Activated naive CD8-positive, alpha-beta T cell treated with anti-CD3 and anti-CD28 coated beads, Interleukin-2, amount 10 ng/mL, durations not matched to agents 7 days and 5 days (primary cell): ENCODE measurements at regions not wholly inside any gene's neighbourhood (a gene's known extent, or its start where the extent isn't known, plus 50 kb on each side); places are given as distances from the start of the nearest gene placed in this dataset.

Experiments
- ATAC-seq: fragments of 150-1000 bp; cut with Tn5 transposase; one replicate; pipeline ENCODE4 v1.10.0; 2021; ENCODE audit warnings: low read depth, moderate library complexity
- POLR2A ChIA-PET: fragments of 350-600 bp; sonication (Branson Sonifier 250); formaldehyde crosslinking; loops from one replicate; lab custom pipeline; 2021; ENCODE audit warnings: antibody characterized with exemption; lab: Charles Lee
- DNase-seq: peaks from one replicate; pipeline ENCODE4 v3.0.0; 2021
- H3K27ac Mint-ChIP-seq: one replicate; pipeline ENCODE4 v1.8.0; 2022; ENCODE audit warnings: mild to moderate bottlenecking, mixed read lengths
- H3K27me3 Mint-ChIP-seq: one replicate; pipeline ENCODE4 v1.8.0; 2022; ENCODE audit warnings: mild to moderate bottlenecking, moderate library complexity, mixed read lengths
- H3K36me3 Mint-ChIP-seq: one replicate; pipeline ENCODE4 v1.8.0; 2021; ENCODE audit warnings: mild to moderate bottlenecking, mixed read lengths
- H3K4me1 Mint-ChIP-seq: one replicate; pipeline ENCODE4 v1.8.0; 2021; ENCODE audit warnings: mixed read lengths
- H3K4me3 Mint-ChIP-seq: one replicate; pipeline ENCODE4 v1.8.0; 2022; ENCODE audit warnings: mild to moderate bottlenecking, moderate library complexity, mixed read lengths
- H3K9me3 Mint-ChIP-seq: one replicate; pipeline ENCODE4 v1.8.0; 2021; ENCODE audit warnings: mixed read lengths

DNA sequence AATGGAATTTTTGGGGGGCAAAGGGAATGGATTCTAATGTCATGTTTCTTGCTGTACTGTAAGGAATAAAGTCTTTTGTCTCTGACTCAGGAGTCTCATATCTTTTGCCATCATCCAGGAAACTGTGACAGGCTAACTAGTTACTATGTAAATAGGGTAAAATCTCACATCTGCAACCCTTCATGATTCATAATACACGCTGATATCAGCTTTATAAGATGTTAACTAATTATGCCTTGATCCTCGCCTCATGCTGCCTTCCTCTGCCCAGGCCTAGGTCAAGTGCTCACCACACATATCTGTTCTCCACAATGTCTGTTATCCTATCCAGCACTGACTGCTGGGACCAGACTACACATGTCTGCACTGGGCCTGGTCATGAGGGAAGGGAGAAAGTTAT is 81.3 kb upstream of the CXCL12 start:
- H3K4me3 Mint-ChIP-seq = no peak overlapping the region
- no peaks in the 10 kb centered on the region for H3K36me3 Mint-ChIP-seq
- ATAC-seq = no peak
- H3K27me3 Mint-ChIP-seq = no peaks in the 10 kb centered on the region
- no peak overlapping the region for H3K27ac Mint-ChIP-seq
- POLR2A ChIA-PET = no interaction called here
- no peaks in the 10 kb centered on the region for H3K9me3 Mint-ChIP-seq
- no peaks in the 10 kb centered on the region for H3K4me1 Mint-ChIP-seq
- no peak for DNase-seq

DNA sequence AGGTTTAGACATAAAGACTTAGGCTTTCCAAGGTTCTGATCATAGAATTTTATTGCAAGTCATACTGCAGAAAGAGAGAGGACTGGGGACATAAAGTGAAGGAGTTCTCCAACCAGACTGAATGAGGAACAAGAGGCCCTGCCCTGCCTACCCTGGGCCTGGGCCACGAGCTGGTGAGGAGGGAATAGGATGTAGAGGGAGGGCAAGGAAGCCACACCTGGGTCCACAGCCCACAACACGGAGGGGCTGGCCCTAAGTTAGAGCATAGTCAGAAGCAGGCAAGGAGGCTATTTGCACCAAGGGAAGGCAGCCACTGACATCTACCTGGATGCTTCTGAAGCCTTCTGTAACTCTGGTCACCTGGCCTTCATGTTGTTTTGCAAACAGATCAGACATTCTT is 82.2 kb upstream of the CXCL12 start:
- no peaks in the 10 kb centered on the region for H3K27me3 Mint-ChIP-seq
- POLR2A ChIA-PET = no interaction called here
- DNase-seq (no peak), ATAC-seq (no peak)
- no peaks in the 10 kb centered on the region for H3K36me3 Mint-ChIP-seq
- no peak overlapping the region for H3K27ac Mint-ChIP-seq
- H3K9me3 Mint-ChIP-seq = no peaks in the 10 kb centered on the region
- H3K4me1 Mint-ChIP-seq = no peaks in the 10 kb centered on the region
- no peak overlapping the region for H3K4me3 Mint-ChIP-seq

DNA sequence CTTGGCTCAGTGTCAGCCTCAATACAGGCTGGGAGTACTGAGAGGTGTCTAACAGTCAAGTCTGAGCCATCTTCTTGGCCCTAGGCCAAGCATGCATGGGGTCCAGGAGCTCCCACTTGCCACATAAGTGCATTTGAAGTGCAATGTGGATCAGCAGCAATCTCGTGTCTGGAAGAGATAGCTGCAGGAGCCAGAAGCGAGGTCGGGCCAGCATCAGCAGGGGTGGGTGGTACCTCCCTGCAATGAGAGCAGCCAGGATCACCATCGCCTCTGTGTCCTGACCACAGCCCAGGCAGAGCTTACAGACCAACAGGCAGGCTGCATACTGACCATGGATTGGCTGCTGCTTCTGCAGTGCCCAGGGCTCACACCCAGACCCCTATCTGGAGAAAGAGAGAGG is 83.0 kb upstream of the CXCL12 start:
- Mint-ChIP-seq H3K27me3 (no peaks in the 10 kb centered on the region), H3K36me3 (no peaks in the 10 kb centered on the region), H3K27ac (no peak overlapping the region), H3K9me3 (no peaks in the 10 kb centered on the region), H3K4me1 (no peaks in the 10 kb centered on the region), H3K4me3 (no peak overlapping the region)
- POLR2A ChIA-PET = no interaction called here
- no peak for ATAC-seq
- DNase-seq = no peak

DNA sequence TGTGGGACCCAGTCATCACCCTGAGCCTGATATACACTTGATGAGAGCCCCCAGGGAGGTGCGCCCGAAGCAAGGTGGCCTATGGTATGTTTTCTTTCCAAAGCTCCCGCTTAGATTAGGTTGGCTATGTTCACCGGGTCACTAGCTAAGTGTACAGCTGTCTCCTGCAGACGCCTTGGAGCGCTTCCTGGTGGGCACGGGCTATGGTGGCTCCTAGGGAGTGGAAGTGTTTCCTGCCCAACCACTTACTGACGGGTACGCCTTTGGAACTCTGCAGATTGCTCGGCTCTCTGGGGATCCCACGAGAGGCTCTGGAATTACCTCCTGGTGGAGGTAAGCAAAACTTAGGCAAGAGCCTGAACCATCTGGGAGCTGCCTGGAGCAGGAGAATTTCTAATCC is 83.6 kb upstream of the CXCL12 start:
- H3K9me3 Mint-ChIP-seq = no peaks in the 10 kb centered on the region
- DNase-seq (no peak), ATAC-seq (no peak)
- H3K27ac Mint-ChIP-seq = no peak overlapping the region
- no peak overlapping the region for H3K4me3 Mint-ChIP-seq
- H3K4me1 Mint-ChIP-seq = no peaks in the 10 kb centered on the region
- no peaks in the 10 kb centered on the region for H3K36me3 Mint-ChIP-seq
- no peaks in the 10 kb centered on the region for H3K27me3 Mint-ChIP-seq
- POLR2A ChIA-PET = no interaction called here

DNA sequence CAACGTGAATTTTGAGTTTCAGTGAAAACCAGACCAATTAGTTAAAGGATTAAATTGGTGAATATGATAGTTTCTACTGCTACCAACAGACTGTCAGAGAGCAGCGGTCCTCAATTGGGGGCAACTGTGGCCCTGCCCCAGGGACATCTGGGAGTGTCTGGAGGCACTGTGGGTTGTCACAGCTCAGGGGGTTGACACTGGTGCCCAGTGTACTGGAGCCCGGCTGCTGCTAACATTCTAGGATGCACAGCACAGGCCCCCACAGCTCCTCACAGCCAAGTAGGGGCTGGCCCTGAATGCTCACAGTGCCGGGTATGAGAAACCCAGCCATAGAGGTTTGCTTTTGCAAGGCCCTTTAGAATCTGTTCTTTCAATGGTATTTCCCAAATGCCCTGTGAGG is 84.1 kb upstream of the CXCL12 start:
- no peak for DNase-seq
- POLR2A ChIA-PET = no interaction called here

DNA sequence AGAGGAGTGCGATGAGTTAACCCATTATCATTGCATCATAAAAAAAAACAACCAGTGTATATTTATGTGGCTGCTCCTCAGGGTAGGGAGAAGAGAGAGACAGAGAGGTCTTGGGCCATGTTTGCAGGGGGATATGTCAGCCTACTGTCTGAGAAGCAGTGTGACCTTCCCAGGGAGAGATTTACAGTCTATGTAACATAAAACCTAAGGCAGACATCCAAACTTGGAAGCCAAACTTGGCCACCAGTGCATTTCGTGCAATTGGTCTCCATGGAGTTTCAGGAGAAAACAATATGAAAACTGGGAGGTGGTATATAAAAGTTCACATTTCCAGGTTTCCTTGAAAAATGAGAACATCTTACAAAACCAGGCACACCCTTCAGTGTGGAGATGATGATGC is 85.9 kb upstream of the CXCL12 start:
- POLR2A ChIA-PET = no interaction called here
- Mint-ChIP-seq H3K27ac (no peak overlapping the region), H3K4me3 (no peak overlapping the region), H3K4me1 (no peaks in the 10 kb centered on the region), H3K27me3 (no peaks in the 10 kb centered on the region), H3K9me3 (no peaks in the 10 kb centered on the region), H3K36me3 (no peaks in the 10 kb centered on the region)
- DNase-seq (no peak), ATAC-seq (no peak)

More for the DNA sequence above, 84.1 kb upstream of the CXCL12 start:
- Mint-ChIP-seq H3K36me3 (no peaks in the 10 kb centered on the region), H3K27ac (no peak overlapping the region), H3K27me3 (no peaks in the 10 kb centered on the region), H3K4me3 (no peak overlapping the region), H3K4me1 (no peaks in the 10 kb centered on the region), H3K9me3 (no peaks in the 10 kb centered on the region)
- ATAC-seq = no peak

GRCh38 chr10:44471410-44471809 is 86.5 kb upstream of the CXCL12 start:
- POLR2A ChIA-PET = no interaction called here
- Mint-ChIP-seq H3K9me3 (no peaks in the 10 kb centered on the region), H3K27me3 (no peaks in the 10 kb centered on the region), H3K4me1 (no peaks in the 10 kb centered on the region), H3K4me3 (no peak overlapping the region), H3K36me3 (no peaks in the 10 kb centered on the region), H3K27ac (no peak overlapping the region)
- ATAC-seq (no peak), DNase-seq (no peak)

GRCh38 chr10:44473146-44473545 is 88.2 kb upstream of the CXCL12 start:
- no peaks in the 10 kb centered on the region for H3K27me3 Mint-ChIP-seq
- H3K36me3 Mint-ChIP-seq = no peaks in the 10 kb centered on the region
- POLR2A ChIA-PET = no interaction called here
- no peak for ATAC-seq
- no peaks in the 10 kb centered on the region for H3K4me1 Mint-ChIP-seq
- H3K27ac Mint-ChIP-seq = no peak overlapping the region
- H3K9me3 Mint-ChIP-seq = no peaks in the 10 kb centered on the region
- no peak overlapping the region for H3K4me3 Mint-ChIP-seq
- no peak for DNase-seq

GRCh38 chr10:44476409-44477045 is 91.6 kb upstream of the CXCL12 start:
- Mint-ChIP-seq H3K27me3 (no peaks in the 10 kb centered on the region), H3K27ac (no peak overlapping the region), H3K4me3 (no peak overlapping the region), H3K4me1 (no peaks in the 10 kb centered on the region), H3K9me3 (no peaks in the 10 kb centered on the region), H3K36me3 (no peaks in the 10 kb centered on the region)
- ATAC-seq (no peak), DNase-seq (no peak)
- POLR2A ChIA-PET = no interaction called here

DNA sequence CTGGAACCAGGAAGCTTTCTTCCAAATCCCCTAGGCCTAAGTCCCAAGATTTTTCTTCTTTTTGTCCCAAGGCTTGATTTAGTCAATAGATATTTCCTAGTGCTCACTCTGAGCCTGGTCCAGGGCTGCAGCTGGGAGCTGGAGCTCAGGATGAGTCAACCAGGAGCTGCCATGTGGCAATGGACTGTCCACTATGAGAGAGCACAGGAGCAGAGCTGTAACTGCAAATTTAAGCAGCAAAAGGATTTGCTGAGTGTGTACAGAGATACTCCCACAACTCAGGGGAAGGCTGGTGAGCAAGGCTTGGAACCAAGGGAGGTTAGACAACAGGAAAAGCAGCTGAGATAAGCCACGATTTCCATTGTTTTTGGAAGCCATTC is 92.1 kb upstream of the CXCL12 start:
- Mint-ChIP-seq H3K27ac (no peak overlapping the region), H3K27me3 (no peaks in the 10 kb centered on the region), H3K36me3 (no peaks in the 10 kb centered on the region), H3K4me3 (no peak overlapping the region), H3K4me1 (no peaks in the 10 kb centered on the region), H3K9me3 (no peaks in the 10 kb centered on the region)
- POLR2A ChIA-PET = no interaction called here
- no peak for DNase-seq
- no peak for ATAC-seq

GRCh38 chr10:44478040-44478439 is 93.1 kb upstream of the CXCL12 start:
- Mint-ChIP-seq H3K4me1 (no peaks in the 10 kb centered on the region), H3K9me3 (no peaks in the 10 kb centered on the region), H3K27ac (no peak overlapping the region), H3K4me3 (no peak overlapping the region), H3K36me3 (no peaks in the 10 kb centered on the region), H3K27me3 (no peaks in the 10 kb centered on the region)
- DNase-seq = no peak
- no peak for ATAC-seq
- POLR2A ChIA-PET = no interaction called here

DNA sequence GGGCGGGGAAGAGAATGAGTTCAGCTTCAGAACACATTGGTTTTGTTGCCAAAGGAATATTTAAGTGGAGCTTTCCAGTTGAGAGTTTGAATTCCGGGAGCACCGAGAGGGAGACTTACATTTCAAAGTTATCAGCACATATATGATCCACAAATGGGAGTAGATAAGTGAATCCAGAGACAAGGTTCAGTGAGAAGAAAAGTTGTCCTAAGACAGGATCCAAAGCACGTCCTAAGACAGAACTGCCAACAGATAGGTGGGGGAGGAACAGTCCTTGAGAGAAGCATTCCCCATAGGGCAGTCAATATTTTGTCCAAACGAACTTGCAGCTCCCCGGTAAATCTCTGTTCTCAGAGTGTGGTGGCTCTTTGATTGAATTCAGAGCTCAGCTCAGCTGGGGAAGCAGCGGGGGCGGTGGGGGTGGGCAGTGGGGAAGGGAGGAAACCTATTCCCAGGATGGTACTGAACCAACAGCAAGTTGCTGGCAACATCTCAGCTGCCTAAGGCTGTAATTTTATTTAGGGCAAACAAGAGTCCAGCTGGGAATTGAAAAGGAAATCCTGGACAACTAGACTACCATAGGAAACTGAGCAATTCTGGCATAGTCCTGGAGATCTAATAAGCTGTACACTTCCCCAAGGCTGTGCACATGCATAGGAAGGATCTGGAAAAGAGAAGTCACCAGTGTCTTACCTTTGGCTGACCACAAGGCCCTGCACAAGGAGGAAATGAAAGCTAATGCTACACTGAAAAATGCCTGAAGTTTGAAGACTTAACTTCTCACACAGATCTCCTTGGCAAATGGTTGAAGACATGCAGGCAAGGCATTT is 94.2 kb upstream of the CXCL12 start:
- no peak for ATAC-seq
- Mint-ChIP-seq H3K27ac (no peak overlapping the region), H3K9me3 (no peaks in the 10 kb centered on the region), H3K4me1 (no peaks in the 10 kb centered on the region), H3K27me3 (no peaks in the 10 kb centered on the region), H3K4me3 (no peak overlapping the region), H3K36me3 (no peaks in the 10 kb centered on the region)
- POLR2A ChIA-PET = no interaction called here
- no peak for DNase-seq

DNA sequence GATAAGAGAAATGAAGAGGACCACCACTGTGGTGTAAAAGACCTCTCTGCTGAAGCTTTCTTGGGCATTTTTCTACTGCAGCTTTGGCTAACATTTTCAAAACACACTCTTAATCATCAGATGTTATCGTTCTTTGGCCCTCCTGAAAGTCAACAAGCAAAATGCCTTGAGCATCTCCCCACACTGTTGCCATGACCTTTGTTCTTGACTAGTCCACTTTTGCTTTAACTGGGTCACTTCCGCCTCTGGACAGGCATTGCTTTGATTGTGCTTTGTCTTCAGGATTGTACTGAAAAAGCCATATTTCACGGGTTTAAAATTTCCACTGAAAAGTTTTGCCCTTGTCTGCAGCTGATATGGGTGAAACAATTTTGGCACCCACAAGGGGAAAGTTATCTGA is 107.8 kb upstream of the CXCL12 start:
- Mint-ChIP-seq H3K27ac (no peak overlapping the region), H3K36me3 (no peaks in the 10 kb centered on the region), H3K27me3 (no peaks in the 10 kb centered on the region), H3K4me3 (no peak overlapping the region), H3K4me1 (no peaks in the 10 kb centered on the region), H3K9me3 (peaks cover 3% of the 10 kb centered on the region)
- no peak for ATAC-seq
- POLR2A ChIA-PET = no interaction called here
- no peak for DNase-seq

DNA sequence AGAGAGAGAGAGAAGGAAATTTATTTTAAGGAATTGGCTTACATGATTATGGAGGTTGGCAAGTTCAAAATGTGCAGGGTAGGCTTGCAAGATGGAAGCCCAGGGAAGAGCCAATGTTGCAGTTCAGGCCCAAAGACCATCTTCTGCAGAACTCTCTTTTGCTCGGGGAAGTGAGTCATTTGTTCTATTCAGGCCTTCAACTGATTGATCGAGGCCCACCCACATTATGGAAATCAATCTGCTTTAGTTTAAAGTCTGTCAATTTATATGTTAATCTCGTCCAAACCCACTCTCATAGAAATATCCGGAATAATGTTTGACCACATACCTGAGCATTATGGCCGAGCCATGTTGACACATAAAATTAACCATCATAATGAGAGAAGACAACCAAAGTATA is 113.3 kb upstream of the CXCL12 start:
- Mint-ChIP-seq H3K27ac (no peak overlapping the region), H3K4me1 (no peaks in the 10 kb centered on the region), H3K4me3 (no peak overlapping the region), H3K9me3 (no peaks in the 10 kb centered on the region), H3K27me3 (no peaks in the 10 kb centered on the region), H3K36me3 (no peaks in the 10 kb centered on the region)
- ATAC-seq (no peak), DNase-seq (no peak)
- POLR2A ChIA-PET = no interaction called here
